ENCODE measurements at regions not wholly inside any gene's neighbourhood (a gene's known extent, or its start where the extent isn't known, plus 50 kb on each side); places are given as distances from the start of the nearest gene placed in this dataset.

DNA sequence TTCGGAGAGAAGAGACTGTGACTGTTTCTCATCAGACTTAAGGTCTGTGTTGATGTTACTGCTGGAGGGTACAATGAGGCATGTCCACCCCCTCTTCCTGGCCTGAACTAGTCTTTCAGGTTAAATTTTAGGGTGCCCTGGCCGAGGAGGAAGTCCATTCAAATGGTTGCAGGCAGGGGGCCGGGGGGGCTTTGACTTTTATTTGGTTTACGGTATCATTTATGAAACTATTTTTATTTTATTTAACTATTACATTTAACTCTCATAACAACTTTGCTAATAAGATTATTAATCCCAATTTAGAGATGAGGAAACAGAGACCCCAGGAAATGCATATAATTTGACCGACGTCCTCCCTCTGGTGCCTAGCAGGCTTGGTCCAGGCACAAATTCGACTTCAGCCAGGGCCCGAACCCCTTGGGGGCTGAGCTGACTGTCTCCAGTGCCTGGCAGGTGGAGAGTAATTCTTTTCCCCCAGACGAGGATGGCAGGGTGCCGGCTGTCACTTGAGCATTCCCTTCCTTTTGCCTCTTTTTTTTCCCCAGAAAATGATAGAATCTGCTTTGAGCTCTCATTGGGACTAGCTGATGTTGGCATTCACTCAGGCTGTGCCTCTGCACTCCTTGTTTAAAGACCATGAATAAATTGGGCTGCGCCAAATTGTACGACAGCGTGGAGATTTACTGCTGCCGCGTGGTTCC lies 255.3 kb upstream of the SALL3 start:
- no peak overlapping the region for H3K27ac ChIP-seq (ENCODE audit: low read depth)
- H3K4me1 ChIP-seq (ENCODE audit: insufficient read depth): no peaks in the 10 kb centered on the region
- WGBS: 85% methylated on average over 15 of the region's 15 CpGs
- no peaks in the 10 kb centered on the region for H3K36me3 ChIP-seq (ENCODE audit: insufficient read depth)
- DNase-seq (ENCODE audit: extremely low spot score): no peak
- H3K4me3 ChIP-seq (ENCODE audit: low read depth, low read length): no peak overlapping the region

DNA sequence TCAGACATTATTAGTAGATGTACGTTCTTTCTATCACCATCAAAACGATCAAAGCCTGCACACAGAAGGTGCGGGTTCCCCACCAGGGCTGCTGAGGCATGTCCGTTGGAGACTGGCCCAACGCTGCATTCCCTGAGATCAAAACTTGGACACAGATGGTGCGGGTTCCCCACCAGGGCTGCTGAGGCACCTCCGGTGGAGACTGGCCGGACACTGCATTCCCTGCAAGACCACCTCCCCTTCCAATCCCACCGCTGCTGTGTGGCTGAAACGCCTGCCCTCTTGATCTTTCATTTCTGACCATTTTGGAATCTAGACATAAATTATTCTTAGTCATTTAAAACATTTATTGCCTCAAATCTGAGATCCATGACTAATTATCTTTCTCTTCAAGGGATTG lies 254.2 kb upstream of the SALL3 start:
- WGBS: 89% methylated on average over 10 of the region's 10 CpGs
- no peak overlapping the region for H3K27ac ChIP-seq (ENCODE audit: low read depth)
- DNase-seq (ENCODE audit: extremely low spot score): no peak
- no peak overlapping the region for H3K4me3 ChIP-seq (ENCODE audit: low read depth, low read length)
- no peaks in the 10 kb centered on the region for H3K4me1 ChIP-seq (ENCODE audit: insufficient read depth)
- no peaks in the 10 kb centered on the region for H3K36me3 ChIP-seq (ENCODE audit: insufficient read depth)

DNA sequence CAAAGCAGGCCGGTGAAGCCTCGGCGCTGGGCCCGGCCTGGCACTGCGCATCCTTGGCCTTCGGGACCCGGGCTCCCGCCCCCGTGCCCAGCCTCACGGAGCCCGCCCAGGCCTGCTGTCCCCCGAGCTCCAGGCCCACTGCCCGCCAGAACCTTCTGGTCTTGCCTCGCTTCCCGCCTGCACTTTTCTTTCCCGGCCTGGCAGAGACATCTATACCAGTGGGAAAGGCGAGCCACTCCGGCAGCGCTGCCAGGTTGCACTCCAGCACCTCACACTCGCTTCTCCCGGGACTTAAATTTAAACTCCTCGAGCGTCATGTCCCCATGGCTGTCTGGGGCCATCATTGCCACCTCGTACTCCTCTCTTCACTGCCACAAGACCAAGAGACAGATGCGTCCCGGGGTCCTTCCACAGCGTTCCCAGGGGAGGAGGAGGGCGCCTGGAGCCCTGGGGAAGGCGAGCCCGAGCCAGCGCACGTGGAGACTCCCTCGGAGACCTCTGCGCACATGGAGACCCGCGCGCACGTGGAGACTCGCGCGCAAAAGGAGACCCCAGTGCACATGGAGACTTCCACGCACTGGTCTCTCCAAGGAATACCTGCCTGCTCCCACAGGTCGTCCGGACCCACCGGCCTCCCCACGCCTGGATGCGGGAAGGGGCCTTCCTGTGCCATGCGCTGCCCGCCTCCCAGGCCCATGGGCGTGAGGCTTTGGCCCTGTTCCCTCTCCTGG lies 253.1 kb upstream of the SALL3 start:
- 95% methylated on average over 50 of the region's 50 CpGs for WGBS
- no peak overlapping the region for H3K4me3 ChIP-seq (ENCODE audit: low read depth, low read length)
- DNase-seq (ENCODE audit: extremely low spot score): no peak
- H3K27ac ChIP-seq (ENCODE audit: low read depth): no peak overlapping the region
- H3K4me1 ChIP-seq (ENCODE audit: insufficient read depth): no peaks in the 10 kb centered on the region
- H3K36me3 ChIP-seq (ENCODE audit: insufficient read depth): no peaks in the 10 kb centered on the region

DNA sequence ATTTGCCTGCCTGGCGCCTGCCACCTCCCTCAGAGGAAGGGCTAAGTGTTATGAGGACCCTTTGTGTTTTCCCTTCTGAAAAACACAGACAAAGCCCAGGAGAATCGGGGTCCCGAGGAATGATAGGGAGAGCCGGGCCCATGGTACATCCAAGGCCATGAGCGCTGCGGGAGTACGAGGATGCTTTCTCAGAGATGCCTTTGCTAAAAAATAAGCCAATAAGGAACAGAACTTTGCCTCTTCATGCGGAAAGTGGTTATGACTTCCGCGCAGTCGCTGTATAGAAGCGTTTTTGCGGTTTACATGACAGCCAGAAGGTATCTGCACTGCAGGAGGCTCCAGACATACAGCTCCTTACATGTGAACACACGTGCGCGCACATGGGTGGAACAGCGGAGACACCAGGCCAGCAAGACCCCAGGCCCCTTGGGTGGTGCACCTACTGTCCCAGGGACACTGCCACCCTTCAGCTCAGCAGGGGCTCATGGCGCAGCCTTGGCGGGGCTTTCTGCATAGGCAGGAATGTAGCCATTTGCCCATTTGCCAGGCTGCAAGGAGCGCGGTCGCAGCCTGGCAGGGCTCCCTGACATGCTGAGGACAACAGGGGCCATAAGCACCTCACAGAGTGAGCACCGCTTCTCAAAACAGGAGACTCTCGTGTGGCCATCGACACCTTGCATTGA lies 252.4 kb upstream of the SALL3 start:
- H3K36me3 ChIP-seq (ENCODE audit: insufficient read depth): no peaks in the 10 kb centered on the region
- no peak for DNase-seq (ENCODE audit: extremely low spot score)
- H3K4me3 ChIP-seq (ENCODE audit: low read depth, low read length): no peak overlapping the region
- 97% methylated on average over 25 of the region's 25 CpGs for WGBS
- no peaks in the 10 kb centered on the region for H3K4me1 ChIP-seq (ENCODE audit: insufficient read depth)
- no peak overlapping the region for H3K27ac ChIP-seq (ENCODE audit: low read depth)

DNA sequence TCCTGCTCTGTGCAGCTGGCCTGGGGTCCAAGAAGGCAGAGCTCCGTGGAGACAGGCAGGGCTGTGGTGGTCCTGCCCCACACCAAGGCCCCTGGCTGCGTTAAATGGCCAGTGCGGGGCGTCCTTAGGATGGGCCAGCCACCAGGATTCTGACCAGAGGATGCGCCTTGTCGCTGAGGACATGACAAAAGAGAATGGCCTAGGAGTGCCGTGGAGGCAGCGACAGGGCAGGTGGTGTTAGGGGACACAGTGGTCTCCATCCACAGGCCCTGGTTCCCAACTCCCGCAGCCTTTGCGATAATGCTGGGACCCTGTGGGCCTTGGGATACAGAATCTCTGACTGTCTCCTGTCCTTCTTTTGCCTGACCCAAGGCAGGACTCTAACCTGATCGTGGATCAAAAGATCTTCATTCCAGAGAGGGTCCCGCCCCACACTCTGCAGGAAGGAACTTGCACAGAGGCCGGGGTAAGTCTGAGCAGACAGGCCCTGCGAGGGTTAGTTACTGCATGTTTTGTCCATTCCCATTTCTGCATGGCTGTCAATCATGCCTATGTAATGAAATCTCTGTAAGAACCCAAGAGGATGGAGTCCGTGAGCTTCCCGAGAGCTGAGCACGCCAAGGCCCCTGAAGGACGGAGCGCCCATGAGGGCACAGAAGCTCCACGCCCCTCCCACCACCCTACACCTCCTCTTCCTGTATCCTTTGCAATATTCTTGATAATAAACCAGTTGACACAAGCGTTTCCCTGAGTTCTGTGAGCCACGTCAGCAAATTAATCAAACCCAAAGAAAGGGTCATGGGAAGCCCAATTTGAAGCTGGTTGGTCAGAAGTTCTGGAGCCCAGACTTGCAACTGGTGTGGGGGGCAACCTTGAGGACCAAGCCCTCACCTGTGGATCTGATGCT lies 251.5 kb upstream of the SALL3 start:
- H3K4me1 ChIP-seq (ENCODE audit: insufficient read depth): no peaks in the 10 kb centered on the region
- 89% methylated on average over 22 of the region's 22 CpGs for WGBS
- no peaks in the 10 kb centered on the region for H3K36me3 ChIP-seq (ENCODE audit: insufficient read depth)
- no peak overlapping the region for H3K4me3 ChIP-seq (ENCODE audit: low read depth, low read length)
- peak; percentile 21 for DNase-seq (ENCODE audit: extremely low spot score)
- no peak overlapping the region for H3K27ac ChIP-seq (ENCODE audit: low read depth)

DNA sequence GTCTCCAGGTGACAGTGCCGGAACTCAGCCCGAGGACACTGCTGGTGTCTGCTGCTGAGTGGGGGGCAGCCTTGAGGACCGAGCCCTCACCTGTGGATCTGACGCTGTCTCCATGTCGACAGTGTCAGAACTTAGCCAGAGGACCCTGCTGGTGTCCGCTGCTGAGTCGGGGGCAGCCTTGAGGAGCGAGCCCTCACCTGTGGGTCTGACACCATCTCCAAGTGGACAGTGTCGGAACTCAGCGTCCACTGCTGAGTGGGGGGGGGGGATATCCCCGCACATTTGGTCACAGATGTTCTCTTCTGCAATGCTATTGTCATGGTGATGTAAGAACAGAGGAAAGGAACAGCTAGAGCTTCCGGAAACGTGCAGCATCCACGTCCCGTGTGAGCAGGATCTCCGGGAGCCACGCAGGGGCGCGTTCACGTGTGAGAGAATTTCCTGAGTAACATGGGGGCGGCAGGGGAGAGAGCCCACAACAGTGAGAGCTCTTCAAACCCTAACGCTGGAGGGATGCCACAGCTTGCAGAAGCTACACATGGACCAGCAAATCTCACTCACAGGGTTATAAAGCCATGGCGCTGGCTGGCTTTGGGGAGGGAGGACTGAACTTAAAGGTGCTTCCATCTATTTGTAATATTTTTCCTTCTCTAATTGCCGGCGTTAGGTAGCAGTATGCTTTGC lies 250.7 kb upstream of the SALL3 start:
- WGBS: 92% methylated on average over 25 of the region's 25 CpGs
- H3K27ac ChIP-seq (ENCODE audit: low read depth): no peak overlapping the region
- no peak overlapping the region for H3K4me3 ChIP-seq (ENCODE audit: low read depth, low read length)
- H3K4me1 ChIP-seq (ENCODE audit: insufficient read depth): no peaks in the 10 kb centered on the region
- no peaks in the 10 kb centered on the region for H3K36me3 ChIP-seq (ENCODE audit: insufficient read depth)
- DNase-seq (ENCODE audit: extremely low spot score): no peak

DNA sequence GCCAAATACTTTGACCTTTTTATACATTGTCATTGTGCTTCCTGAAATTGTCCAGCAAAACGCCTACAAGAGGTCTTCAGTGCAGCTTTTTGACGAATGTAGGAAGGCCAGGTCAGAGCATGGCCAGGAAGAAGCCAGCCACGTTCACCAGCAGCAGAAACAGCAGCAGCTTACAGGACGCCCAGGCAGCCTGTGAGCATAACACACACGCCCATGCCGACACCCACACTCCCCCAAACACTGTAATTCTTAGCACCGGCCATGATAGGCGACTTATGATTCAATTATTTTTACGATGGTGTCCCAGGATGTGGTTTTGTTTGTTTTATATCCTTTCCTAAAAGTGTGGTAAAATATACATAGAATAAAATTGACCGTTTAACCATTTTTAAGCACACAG lies 249.1 kb upstream of the SALL3 start:
- Histone ChIP-seq H3K27ac (ENCODE audit: low read depth) (no peak overlapping the region), H3K4me1 (ENCODE audit: insufficient read depth) (no peaks in the 10 kb centered on the region), H3K36me3 (ENCODE audit: insufficient read depth) (no peaks in the 10 kb centered on the region), H3K4me3 (ENCODE audit: low read depth, low read length) (no peak overlapping the region)
- DNase-seq (ENCODE audit: extremely low spot score): no peak
- WGBS: 30% methylated on average over 10 of the region's 10 CpGs

DNA sequence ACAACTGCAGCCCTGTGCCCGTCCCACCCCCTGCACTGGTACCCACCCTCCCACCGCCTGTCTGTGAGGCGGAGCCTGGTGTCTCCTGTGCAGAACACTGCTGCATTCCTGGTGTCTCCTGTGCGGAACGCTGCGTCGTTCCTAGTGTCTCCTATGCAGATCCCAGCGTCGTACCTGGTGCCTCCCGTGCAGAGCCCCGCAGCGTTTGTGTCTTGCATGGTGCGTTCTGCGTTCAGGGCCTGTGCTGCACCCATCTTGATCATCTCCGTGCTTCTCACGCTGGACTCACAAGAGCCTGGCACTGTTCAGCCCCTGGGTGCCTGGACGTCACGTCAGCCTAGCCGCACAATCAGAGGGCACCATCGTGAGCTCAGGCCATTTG lies 248.6 kb upstream of the SALL3 start:
- Histone ChIP-seq H3K36me3 (ENCODE audit: insufficient read depth) (no peaks in the 10 kb centered on the region), H3K27ac (ENCODE audit: low read depth) (no peak overlapping the region), H3K4me3 (ENCODE audit: low read depth, low read length) (no peak overlapping the region), H3K4me1 (ENCODE audit: insufficient read depth) (no peaks in the 10 kb centered on the region)
- 75% methylated on average over 20 of the region's 20 CpGs for WGBS
- no peak for DNase-seq (ENCODE audit: extremely low spot score)

DNA sequence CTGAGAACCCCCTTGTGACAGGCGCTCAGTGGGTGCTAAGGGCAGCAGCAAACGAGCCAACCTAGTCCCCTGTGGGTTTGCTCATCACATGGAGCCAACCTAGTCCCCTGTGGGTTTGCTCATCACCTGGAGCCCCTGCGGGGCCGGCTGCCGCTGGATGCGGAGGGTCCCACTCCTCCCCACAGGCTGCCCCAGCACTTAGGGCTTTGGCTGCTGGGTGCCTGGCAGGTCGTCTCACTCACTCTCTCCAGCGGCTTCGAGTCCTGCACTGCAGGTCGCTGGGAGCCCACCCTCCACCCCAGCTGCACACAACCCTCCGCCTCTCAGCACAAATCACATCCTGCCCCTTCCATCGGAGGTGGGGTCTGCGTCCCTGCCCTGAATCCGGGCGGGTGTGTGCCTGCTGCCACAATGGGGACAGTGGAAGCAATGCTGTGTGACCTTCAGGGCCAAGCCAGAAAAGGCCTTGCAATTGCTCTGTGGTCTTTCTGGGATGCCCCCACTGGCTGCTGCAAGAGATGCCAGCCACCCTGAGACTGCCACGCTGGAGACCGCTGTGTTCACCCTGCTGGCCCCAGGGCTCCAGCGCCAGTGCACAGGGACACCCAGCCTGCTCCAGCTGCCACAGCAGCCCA lies 248.1 kb upstream of the SALL3 start:
- Histone ChIP-seq H3K4me1 (ENCODE audit: insufficient read depth) (no peaks in the 10 kb centered on the region), H3K27ac (ENCODE audit: low read depth) (no peak overlapping the region), H3K4me3 (ENCODE audit: low read depth, low read length) (no peak overlapping the region), H3K36me3 (ENCODE audit: insufficient read depth) (no peaks in the 10 kb centered on the region)
- WGBS: 88% methylated on average over 18 of the region's 18 CpGs
- DNase-seq (ENCODE audit: extremely low spot score): no peak

DNA sequence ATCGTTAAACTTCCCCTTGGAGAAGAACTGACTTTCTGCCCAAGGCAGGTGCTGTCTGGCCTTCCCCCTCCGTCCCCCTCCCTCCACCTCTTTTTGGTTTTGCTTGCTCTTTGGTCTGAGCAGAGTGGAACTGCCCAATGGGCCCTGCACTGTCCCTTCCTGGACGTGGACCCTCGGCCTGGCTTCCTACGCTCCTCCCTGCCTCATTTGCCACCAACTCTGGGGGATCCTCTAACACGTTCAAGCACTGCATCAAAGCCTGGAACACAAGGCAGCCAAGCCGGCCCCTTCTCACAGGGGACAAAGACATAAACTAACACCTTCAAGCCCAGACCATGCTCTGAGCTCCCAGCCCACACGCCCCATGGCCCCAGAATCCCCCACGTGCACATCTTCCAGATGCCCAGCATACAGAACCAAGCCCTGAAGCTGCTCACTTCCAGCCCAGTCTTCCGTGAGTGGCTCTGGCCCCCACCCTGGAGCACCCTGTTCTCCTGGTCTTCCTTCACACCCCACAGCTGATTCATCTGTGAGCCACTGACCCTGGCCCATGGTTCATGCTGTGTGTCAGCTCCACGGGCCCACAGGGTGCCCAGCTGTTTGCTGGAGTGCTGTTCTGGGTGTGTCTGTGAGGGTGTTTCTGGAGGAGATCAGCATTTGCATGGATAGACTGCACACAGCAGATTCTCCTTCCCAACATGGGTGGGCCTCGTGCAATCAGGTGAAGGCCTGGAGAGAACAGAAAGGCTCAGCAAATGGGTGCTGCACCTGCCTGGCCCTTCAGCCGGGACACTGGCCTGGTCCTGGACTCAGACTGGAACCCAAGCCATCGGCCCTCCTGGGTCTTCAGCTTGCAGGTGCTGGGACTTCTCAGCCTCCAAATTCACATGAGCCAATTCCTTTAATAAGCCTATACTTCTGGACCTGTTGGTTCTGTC lies 247.1 kb upstream of the SALL3 start:
- 85% methylated on average over 14 of the region's 14 CpGs for WGBS
- Histone ChIP-seq H3K27ac (ENCODE audit: low read depth) (no peak overlapping the region), H3K36me3 (ENCODE audit: insufficient read depth) (no peaks in the 10 kb centered on the region), H3K4me3 (ENCODE audit: low read depth, low read length) (no peak overlapping the region), H3K4me1 (ENCODE audit: insufficient read depth) (no peaks in the 10 kb centered on the region)
- DNase-seq (ENCODE audit: extremely low spot score): no peak

DNA sequence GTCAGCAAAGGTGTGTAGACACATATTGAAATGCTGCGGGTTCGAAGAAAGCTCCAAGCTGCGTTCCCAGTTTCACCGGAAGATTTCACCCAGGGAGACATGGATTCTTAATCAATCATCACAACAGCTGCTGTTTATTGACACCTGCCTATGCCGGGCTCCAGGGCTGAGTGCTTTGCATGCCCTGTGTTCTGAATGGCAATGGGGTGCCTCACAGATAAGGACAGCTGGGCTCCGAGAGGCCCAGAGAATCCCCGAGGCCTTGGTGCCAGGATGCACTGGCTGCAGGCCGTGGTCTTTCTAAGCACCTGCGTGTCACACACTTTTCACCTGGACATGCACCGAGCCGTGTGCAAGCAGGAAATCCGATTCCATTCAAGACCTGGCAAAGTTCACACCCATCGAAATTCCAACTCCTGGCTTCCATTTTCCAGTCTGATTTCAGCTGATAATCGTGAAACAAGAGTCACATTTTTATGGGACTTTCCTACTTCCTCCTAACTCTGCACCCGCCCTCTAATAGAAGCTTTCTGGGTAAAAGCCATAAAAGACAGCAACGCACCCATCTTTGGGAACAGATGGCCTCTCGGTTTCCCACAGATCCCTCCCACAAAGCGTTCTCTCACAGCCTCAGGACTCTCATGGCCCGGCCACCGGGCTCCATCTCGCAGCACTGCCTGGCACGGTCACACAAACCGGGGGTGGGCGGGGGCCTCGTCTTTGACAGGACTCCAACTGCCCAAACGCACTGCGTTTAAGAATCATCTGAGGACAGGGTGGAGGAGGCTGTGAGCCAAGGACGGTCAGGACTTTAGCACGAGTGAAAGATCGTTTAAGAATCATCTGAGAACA lies 245.6 kb upstream of the SALL3 start:
- DNase-seq (ENCODE audit: extremely low spot score): no peak
- 66% methylated on average over 30 of the region's 30 CpGs for WGBS
- H3K36me3 ChIP-seq (ENCODE audit: insufficient read depth): no peaks in the 10 kb centered on the region
- no peak overlapping the region for H3K4me3 ChIP-seq (ENCODE audit: low read depth, low read length)
- H3K4me1 ChIP-seq (ENCODE audit: insufficient read depth): no peaks in the 10 kb centered on the region
- H3K27ac ChIP-seq (ENCODE audit: low read depth): no peak overlapping the region
